Activated CD8-positive, alpha-beta memory T cell treated with anti-CD3 and anti-CD28 coated beads for 36 hours (primary cell): ENCODE measurements at regions not wholly inside any gene's neighbourhood (a gene's known extent, or its start where the extent isn't known, plus 50 kb on each side); places are given as distances from the start of the nearest gene placed in this dataset.
"Not testable (repeated sequence)": the region's sequence is repeated elsewhere in the genome, so short reads cannot be mapped to it uniquely, and the experiment has no call there.

ENCODE experiments used
- CTCF ChIA-PET: fragments of 350-600 bp; sonication (Branson Sonifier 250); formaldehyde crosslinking; loops from one replicate; lab custom pipeline; 2021; ENCODE audit warnings: antibody characterized with exemption; lab: Charles Lee
- POLR2A ChIA-PET: fragments of 350-600 bp; sonication (Branson Sonifier 250); formaldehyde crosslinking; loops from one replicate; lab custom pipeline; 2021; ENCODE audit warnings: antibody characterized with exemption; lab: Charles Lee

DNA sequence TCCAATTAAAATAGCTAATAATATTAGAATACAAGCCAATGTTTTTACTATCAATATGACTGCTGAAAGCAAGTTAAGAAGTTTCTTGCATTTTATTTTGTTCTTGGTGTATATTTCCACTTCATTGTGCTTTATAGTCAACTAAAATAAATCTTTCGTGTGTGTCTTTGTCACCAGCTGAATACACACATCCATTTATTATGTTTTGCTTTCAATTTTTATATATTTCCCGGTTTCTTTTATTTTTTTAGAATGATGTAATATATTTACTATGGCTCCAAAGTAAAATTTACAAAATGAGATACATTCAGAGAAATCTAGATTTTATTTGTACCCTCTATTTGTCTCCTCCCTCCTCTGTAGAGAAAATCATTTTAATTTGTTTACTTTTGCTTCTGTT, 495.9 kb upstream of the PAPPA start:
- POLR2A ChIA-PET: no interaction called here
- CTCF ChIA-PET: no interaction called here

DNA sequence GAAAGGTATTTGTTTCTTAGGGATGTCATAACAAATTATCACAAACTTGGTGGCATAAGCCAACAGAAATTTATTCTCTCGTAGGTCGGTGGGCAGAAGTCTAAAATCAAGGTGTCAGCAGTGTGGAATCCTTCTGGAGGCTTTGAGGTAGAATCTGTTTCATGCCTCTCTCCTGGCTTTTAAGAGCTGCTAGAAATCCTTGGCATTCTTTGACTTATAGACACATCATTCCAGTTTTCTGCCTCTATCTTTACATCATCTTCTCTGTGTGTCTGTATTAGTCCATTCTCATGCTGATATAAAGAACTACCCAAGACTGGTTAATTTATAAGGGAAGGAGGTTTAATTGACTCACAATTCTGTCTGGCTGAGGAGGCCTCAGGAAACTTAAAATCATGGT, 488.1 kb upstream of the PAPPA start:
- ChIA-PET POLR2A (no interaction called here), CTCF (no interaction called here)

DNA sequence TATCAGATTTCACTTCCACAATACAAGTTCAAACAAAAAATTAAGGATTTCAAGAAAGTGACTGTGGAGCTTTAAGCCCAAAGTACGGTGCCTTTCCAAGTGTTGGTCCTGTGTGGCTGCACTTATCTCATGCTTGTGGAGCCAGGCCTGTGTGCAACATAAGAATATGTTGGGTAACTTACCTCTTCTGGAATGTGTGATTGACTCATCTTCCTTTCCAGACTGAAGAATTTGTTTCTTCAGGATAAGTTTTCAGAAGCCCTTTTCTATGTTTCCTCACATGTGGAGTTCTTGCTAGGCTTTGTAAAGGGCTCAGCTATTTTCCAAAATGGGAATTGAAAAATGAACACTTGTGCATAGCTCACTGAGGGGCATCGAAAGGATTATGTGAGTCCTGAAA, 485.1 kb upstream of the PAPPA start:
- ChIA-PET POLR2A (no interaction called here), CTCF (no interaction called here)

- CTCF ChIA-PET: no interaction called here
- POLR2A ChIA-PET: no interaction called here
These were observed 482.2 kb upstream of the PAPPA start for GRCh38 chr9:115671236-115671962.

DNA sequence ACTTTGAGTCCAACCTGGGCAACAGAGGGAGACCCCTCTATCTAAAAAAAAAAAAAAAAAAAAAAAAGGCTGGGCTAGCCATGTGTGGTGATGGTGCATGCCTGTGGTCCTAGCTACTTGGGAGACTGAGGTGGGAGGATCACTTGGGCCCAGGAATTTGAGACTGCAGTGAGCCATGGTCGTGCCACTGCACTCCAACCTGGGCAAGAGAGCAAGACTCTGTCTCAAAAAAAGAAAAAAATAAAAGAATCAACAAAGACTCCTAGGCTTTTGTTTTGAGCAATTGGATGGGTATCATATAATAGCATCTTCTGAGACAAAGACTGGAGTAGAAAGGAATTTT, 481.7 kb upstream of the PAPPA start:
- POLR2A ChIA-PET: no interaction called here
- CTCF ChIA-PET: no interaction called here

DNA sequence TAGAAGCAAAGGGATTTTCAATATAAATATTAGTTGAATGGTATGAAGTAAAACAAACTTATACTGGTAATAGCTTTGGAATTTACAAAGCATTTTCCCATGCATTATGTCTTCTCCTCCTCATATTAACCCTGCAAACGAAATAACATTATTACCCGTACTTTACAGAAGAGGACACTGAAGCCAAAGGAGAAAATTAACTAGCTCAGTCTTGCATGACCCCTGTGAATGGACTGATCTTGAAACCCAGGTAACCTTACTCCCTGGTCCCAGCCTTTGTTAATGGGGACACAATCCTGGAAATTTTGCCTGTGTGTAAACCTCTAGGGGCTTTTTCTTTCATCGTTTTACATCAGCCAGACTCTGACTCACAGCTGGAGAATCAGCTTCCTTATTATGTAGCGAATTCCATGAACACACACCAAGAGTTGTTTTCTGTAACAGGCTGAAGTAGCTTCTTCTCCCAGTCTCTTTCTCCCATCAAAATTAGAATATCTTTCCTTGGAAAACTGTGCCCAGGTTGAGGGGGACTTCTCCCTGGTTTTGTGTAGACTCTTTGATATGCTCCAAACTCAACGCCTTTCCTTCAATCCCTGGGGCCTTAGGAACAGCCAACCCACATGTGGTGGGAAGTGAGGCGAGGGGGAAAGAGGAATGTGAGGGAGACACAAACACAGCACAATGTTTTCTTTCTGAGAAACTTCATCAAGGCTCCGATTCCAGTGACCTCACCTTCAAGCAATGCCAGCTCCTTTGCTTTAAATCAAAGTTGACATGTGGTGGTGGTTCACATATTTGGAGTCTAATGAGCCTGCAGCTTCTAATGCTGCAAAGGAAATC, 480.9 kb upstream of the PAPPA start:
- CTCF ChIA-PET: no interaction called here
- POLR2A ChIA-PET: no interaction called here

DNA sequence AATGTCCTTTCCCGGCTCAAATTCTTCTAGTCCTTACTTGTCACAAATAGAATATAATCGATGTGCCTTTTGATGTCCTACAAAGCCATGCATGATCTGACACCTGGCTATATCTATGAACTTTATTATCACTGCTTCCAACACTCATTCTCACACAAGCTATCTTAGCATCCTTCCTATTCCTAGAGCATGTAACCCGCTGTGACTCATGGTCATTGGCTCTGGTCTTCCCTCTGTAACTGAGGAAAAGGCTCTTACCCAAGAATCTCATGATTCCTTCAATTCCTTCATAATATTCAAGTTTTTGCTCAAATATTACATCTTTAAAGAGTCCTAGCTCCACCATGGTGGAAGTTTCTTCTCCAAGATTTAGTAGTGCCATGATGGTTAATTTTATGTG, 480.0 kb upstream of the PAPPA start:
- ChIA-PET CTCF (no interaction called here), POLR2A (no interaction called here)

- ChIA-PET CTCF (no interaction called here), POLR2A (no interaction called here)
These were observed 479.5 kb upstream of the PAPPA start for GRCh38 chr9:115674091-115674490.

DNA sequence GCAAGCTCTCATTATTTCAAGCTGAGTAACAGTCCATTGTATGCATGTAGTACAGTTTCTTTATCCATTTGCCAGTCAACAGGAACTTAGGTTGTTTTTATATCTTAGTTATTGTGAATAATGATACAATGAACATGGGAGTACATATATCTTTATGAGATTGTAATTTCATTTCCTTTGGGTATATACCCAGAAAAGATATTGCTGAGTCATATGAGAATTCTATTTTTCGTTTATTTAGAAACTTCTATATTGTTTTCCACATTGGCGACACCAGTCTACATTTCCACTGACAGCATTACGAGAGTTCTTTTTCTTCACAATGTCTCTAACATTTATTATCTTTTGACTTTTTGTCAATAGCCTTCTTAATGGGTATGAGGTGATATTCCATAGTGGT, 477.8 kb upstream of the PAPPA start:
- ChIA-PET POLR2A (no interaction called here), CTCF (interaction anchor here (0.8 kb wide), 1 partner anchor 88 kb away, joined by 3 read pairs; no protein-coding TSS in a partner anchor)

- ChIA-PET POLR2A (no interaction called here), CTCF (no interaction called here)
These were observed 473.4 kb upstream of the PAPPA start for GRCh38 chr9:115680231-115680630.

GRCh38 chr9:115681585-115681984, 472.0 kb upstream of the PAPPA start:
- CTCF ChIA-PET: no interaction called here
- POLR2A ChIA-PET: no interaction called here

GRCh38 chr9:115686069-115686468, 467.5 kb upstream of the PAPPA start:
- ChIA-PET POLR2A (no interaction called here), CTCF (no interaction called here)

DNA sequence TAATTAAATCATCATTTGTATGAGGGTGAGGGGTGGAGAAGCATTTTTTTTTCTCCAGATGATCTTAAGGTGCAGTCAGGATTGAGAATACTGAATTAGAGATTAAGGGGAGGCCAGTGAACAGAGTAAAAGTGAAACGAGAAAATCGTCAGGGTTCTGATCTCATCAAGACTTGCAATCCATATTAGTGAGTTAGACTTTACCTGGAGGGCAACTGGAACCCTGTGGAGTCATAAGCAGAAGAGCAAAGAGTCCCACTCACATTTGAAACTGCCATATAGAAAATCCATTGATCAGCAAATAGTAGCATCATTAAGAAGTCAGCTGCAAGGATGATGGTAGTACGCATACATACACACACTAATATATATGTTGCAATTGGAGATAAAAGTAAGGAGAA, 466.2 kb upstream of the PAPPA start:
- ChIA-PET CTCF (no interaction called here), POLR2A (no interaction called here)

DNA sequence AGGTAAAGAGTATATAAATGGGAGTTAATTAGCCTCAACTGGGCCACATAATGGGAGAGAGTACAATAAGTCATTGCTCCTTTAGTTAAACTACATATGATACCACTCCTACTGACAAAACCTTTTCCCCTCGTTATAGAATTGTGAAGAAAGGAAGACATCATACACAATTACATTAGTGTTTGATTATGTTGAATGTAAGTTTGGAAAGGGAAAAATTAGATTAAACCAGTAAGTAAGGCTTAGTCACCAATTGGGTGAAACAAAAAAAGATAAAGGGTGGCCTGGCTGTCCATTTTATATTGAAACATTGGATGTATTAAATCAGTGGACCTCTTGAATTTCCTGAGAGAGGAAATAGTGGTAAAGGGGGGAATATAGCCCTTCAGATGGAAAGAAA, 464.3 kb upstream of the PAPPA start:
- ChIA-PET POLR2A (no interaction called here), CTCF (no interaction called here)

DNA sequence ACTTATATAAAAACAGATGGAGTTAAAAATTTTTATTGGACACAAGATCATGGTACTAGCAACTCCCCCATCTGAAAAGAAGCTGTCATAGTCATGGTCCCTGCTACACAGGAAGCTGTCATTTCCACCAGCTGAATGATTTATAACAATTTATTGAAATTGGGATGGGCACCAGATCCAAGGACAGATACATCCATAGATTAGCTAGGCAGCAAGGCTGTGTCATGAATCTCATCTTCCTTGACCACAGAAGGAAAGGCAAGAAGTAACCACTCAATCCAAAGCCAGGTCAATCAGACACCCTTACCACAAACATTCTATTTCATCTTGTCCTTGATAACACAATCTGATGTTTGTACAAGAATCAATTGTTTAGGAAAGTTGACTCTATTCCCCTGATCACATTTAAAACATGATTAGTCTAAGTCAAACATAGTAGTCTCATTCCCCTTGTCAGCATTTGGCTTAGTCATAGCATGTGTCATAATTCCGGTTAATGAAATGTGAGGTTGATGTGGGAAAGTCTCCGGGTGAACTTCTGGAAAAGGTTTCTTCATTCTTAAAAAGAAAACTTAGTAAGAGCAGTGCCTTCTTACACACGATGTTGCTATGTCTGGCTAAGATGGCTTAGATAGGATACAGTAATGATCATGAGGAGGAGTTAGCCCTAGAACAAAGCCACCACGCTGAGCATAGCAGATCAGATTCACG, 462.6 kb upstream of the PAPPA start:
- ChIA-PET POLR2A (no interaction called here), CTCF (no interaction called here)

DNA sequence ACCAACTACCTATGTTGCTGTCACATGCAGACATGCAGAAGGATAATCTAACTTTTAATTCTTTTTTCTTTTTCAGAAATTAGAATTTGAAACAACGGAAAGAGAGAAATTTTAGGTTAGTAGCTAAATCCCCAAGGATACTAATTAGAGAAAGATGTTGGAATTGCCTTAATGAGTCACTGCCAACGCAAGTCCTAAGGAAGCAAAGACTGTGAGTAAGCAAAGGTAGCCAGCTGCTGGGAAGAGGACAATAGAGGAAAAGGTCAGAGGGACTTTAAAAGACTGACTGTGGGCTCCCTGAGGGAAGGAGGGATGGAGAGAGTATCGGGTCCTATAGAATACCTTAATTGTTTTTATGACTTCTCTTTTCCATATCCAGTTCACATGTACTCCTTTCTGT, 461.9 kb upstream of the PAPPA start:
- POLR2A ChIA-PET: no interaction called here
- CTCF ChIA-PET: no interaction called here

GRCh38 chr9:115692868-115693267, 460.7 kb upstream of the PAPPA start:
- CTCF ChIA-PET, POLR2A ChIA-PET: not testable (repeated sequence)

- CTCF ChIA-PET: no interaction called here
- POLR2A ChIA-PET: no interaction called here
These were observed 459.6 kb upstream of the PAPPA start for GRCh38 chr9:115694014-115694413.

DNA sequence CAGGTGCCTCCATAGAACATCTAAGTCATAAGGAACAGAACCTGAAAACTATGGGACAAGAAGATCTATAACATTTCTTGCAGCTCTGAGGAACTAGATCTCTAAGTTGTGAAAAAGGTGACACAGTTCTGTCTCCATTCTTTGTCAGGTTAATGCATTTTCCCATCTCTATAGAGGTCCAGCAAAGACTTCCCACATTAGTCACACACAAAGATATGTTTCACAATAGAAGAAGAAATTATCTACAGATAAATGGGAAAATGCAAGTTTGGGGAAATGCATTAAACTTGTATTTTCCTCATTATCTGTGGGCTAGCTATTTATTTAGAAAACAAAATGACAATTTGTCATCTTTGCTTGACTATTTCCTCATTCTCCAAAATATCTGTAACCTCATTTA, 458.6 kb upstream of the PAPPA start:
- POLR2A ChIA-PET: no interaction called here
- CTCF ChIA-PET: no interaction called here

DNA sequence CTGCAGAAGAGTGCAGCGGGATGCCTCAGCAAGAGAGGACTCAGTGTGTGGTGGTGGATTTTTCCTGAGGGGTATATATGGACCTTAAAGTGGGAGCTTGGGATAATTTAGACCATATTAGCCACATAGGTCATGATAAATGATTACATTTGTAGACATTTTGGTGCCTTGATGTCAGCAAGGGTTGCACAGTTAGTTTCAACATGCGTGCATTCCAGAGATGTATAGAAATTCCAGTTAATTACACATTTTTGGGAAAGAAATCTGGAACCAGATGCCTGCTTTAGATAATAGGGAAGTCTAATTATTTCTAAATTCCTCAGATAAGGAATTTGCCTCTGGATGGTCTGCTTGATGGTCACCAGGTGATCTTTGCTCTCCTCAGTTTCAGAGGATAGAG, 440.6 kb upstream of the PAPPA start:
- ChIA-PET POLR2A (no interaction called here), CTCF (no interaction called here)

- POLR2A ChIA-PET: interaction anchor here (0.5 kb wide), 1 partner anchor 1737 kb away, joined by 3 read pairs; no protein-coding TSS in a partner anchor
These were observed 437.9 kb upstream of the PAPPA start for GRCh38 chr9:115715666-115716065.

More at GRCh38 chr9:115715666-115716065, 437.9 kb upstream of the PAPPA start:
- CTCF ChIA-PET: no interaction called here
